ENCODE measurements at regions not wholly inside any gene's neighbourhood (a gene's known extent, or its start where the extent isn't known, plus 50 kb on each side); places are given as distances from the start of the nearest gene placed in this dataset.

DNA sequence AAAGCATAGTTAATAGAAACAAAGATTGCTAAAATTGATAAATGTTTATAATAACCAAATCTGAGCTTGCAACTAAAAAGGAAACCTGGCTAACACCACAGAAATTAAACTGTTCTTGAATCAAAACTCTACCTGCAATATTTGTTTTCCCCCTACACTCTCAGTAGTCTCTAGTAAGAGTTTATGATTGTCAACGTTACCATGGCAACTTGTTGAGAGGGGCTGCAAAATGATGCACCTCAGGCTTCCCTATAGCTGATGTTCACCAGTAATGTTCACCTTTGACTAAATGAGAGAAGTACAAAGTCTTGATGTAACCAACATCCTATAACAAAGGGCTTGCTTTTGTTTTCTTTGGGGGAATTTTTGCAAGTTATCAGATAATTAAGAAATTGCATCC, 101.1 kb upstream of the FHIT start:
- DNase-seq, result no peak
- no peak for TF ChIP-seq POLR2A (IDR thresholded peaks at IDR 0.05)
- TF ChIP-seq POLR2AphosphoS5 (IDR thresholded peaks at IDR 0.05), result no peak
- Histone ChIP-seq H3K4me1 (peaks cover 0 to 2% (median 0%) of the 10 kb centered on the region in 6 donors), H3K27ac (no peak overlapping the region), H3K36me3 (no peaks in the 10 kb centered on the region), H3K4me3 (no peak overlapping the region), H3K27me3 (replicated peaks in 1 of 7) (no peaks in the 10 kb centered on the region), H3K9me3 (no peaks in the 10 kb centered on the region)
- intact Hi-C loops (cut with DNase I; ENCODE audit: low total_unique reads), result no loop called here
- WGBS, 5 donors, result 78 to 100% (median 90%) methylated on average over 1 of the region's 1 CpG

DNA sequence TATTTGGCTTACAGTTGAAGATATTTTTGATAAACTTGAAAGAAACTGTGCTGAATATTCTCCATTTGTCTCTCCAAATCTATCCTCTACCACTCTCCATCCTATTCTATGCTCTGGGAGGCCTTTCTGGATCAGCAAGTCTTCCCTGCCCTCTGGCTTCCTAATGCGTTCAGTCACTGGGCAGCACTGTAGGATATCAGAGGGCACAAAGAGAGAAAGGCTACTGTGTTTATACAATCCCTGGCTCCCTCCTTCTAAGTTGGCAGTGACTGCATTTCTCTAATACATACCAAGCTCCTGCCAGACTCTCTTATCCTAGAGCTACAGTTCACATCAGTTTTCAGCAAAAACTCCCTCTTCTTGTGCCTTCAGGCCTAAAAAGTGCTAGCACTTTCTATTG, 102.1 kb upstream of the FHIT start:
- intact Hi-C loops (cut with DNase I; ENCODE audit: low total_unique reads), result no loop called here
- H3K9me3 ChIP-seq, result no peaks in the 10 kb centered on the region
- H3K27ac ChIP-seq, result no peak overlapping the region
- no peak for DNase-seq
- TF ChIP-seq POLR2A (IDR thresholded peaks at IDR 0.05) (no peak), POLR2AphosphoS5 (IDR thresholded peaks at IDR 0.05) (no peak)
- TF ChIP-seq, protein P1, sequence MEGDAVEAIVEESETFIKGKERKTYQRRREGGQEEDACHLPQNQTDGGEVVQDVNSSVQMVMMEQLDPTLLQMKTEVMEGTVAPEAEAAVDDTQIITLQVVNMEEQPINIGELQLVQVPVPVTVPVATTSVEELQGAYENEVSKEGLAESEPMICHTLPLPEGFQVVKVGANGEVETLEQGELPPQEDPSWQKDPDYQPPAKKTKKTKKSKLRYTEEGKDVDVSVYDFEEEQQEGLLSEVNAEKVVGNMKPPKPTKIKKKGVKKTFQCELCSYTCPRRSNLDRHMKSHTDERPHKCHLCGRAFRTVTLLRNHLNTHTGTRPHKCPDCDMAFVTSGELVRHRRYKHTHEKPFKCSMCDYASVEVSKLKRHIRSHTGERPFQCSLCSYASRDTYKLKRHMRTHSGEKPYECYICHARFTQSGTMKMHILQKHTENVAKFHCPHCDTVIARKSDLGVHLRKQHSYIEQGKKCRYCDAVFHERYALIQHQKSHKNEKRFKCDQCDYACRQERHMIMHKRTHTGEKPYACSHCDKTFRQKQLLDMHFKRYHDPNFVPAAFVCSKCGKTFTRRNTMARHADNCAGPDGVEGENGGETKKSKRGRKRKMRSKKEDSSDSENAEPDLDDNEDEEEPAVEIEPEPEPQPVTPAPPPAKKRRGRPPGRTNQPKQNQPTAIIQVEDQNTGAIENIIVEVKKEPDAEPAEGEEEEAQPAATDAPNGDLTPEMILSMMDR (IDR thresholded peaks at IDR 0.05 in 8 of 11, conservative IDR thresholded peaks at IDR 0.05 in 3 of 11), result no peak
- H3K27me3 ChIP-seq (replicated peaks in 1 of 7), result no peaks in the 10 kb centered on the region
- H3K4me3 ChIP-seq, result no peak overlapping the region
- H3K4me1 ChIP-seq, result peaks cover 0 to 13% (median 8%) of the 10 kb centered on the region in 6 donors
- no peaks in the 10 kb centered on the region for H3K36me3 ChIP-seq
- 84 to 100% (median 97%) methylated on average over 1 of the region's 1 CpG for WGBS, 5 donors

DNA sequence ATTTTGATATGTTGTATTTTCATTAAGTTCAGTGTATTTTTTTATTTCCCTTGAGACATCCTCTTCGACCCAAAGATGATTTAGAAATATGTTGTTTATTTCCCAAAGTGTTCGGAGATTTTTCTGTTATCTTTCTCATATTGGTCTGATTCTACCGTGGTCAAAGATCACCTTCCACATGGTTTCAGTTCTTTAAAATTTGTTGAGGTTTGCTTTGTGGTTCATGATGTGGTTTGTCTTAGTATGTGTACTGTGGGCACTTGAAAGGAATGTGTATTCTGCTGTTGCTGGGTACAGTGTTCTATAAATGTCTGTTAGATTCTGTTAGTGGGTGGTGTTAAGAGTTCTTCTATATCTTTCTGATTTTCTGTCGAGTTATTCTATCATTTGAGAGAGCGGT, 103.4 kb upstream of the FHIT start:
- WGBS, 5 donors, result 48 to 59% (median 55%) methylated on average over 5 of the region's 5 CpGs
- no peak overlapping the region for H3K4me3 ChIP-seq
- no peak for DNase-seq
- H3K36me3 ChIP-seq, result no peaks in the 10 kb centered on the region
- H3K9me3 ChIP-seq, result no peaks in the 10 kb centered on the region
- H3K27me3 ChIP-seq (replicated peaks in 1 of 7), result no peaks in the 10 kb centered on the region
- H3K27ac ChIP-seq, result no peak overlapping the region
- peaks cover 0 to 17% (median 8%) of the 10 kb centered on the region in 6 donors for H3K4me1 ChIP-seq
- intact Hi-C loops (cut with DNase I; ENCODE audit: low total_unique reads), result no loop called here
- TF ChIP-seq, protein P1 (IDR thresholded peaks at IDR 0.05 in 8 of 11, conservative IDR thresholded peaks at IDR 0.05 in 3 of 11), result no peak
- no peak for TF ChIP-seq POLR2AphosphoS5 (IDR thresholded peaks at IDR 0.05)
- no peak for TF ChIP-seq POLR2A (IDR thresholded peaks at IDR 0.05)

DNA sequence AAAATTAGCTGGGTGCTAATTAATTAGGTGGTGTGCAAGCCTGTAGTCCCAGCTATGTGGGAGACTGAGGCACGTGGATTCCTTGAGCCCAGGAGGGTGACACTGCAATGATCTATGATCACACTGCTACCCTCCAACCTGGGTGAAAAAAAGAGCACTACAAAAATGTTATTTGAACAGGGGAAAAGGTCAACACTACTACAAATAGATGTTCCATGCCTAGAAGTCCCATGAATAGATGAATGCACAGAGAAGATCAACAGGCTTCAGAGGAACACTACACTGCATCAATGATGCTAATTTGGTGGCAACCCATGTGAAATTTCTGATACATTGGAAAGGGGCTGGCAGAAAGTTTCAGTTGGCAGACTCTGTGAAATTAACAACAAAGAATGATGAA, 105.4 kb upstream of the FHIT start:
- Histone ChIP-seq H3K9me3 (no peaks in the 10 kb centered on the region), H3K36me3 (no peaks in the 10 kb centered on the region), H3K27me3 (replicated peaks in 1 of 7) (no peaks in the 10 kb centered on the region), H3K27ac (no peak overlapping the region), H3K4me3 (no peak overlapping the region), H3K4me1 (peaks cover 0 to 17% (median 8%) of the 10 kb centered on the region in 6 donors)
- 45 to 79% (median 76%) methylated on average over 1 of the region's 1 CpG for WGBS, 5 donors
- TF ChIP-seq POLR2AphosphoS5 (IDR thresholded peaks at IDR 0.05) (no peak), POLR2A (IDR thresholded peaks at IDR 0.05) (no peak)
- TF ChIP-seq, protein P1 (IDR thresholded peaks at IDR 0.05 in 8 of 11, conservative IDR thresholded peaks at IDR 0.05 in 3 of 11), result no peak
- intact Hi-C loops (cut with DNase I; ENCODE audit: low total_unique reads), result no loop called here
- DNase-seq, result no peak

DNA sequence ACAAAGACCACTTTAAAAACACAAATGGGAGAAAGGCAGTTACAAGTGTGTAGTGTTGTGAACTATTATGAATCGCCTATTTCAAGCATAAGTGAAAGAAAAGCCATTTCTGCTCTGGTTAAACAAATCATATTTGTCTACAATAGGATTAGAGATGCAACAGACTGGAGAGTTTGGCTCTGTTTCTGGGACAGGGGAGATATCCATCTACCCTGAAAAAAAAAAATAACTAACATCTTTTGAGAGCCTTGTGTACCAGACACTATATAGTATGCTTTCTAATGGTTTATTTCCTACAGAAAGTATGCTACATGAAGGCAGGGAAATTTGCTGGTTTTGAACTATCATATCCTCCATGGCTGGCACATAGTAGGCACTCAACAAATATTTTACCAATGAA, 106.7 kb upstream of the FHIT start:
- Histone ChIP-seq H3K9me3 (no peaks in the 10 kb centered on the region), H3K36me3 (no peaks in the 10 kb centered on the region), H3K27me3 (replicated peaks in 1 of 7) (no peaks in the 10 kb centered on the region), H3K27ac (peak overlapping the region in 5 of 8 donors; percentile 1 to 41 (median 28)), H3K4me1 (peaks cover 0 to 17% (median 8%) of the 10 kb centered on the region in 6 donors), H3K4me3 (no peak overlapping the region)
- DNase-seq, result no peak
- TF ChIP-seq POLR2A (IDR thresholded peaks at IDR 0.05), result no peak
- TF ChIP-seq POLR2AphosphoS5 (IDR thresholded peaks at IDR 0.05), result no peak
- TF ChIP-seq, protein P1 (IDR thresholded peaks at IDR 0.05 in 8 of 11, conservative IDR thresholded peaks at IDR 0.05 in 3 of 11), result no peak
- intact Hi-C loops (cut with DNase I; ENCODE audit: low total_unique reads), result no loop called here
- WGBS, 5 donors, result 64 to 91% (median 85%) methylated on average over 1 of the region's 1 CpG

Measured in spleen (tissue), 11 donors.